DND-41 (cell line): ENCODE measurements at regions not wholly inside any gene's neighbourhood (a gene's known extent, or its start where the extent isn't known, plus 50 kb on each side); places are given as distances from the start of the nearest gene placed in this dataset.

ENCODE experiments used
- CTCF ChIP-seq: IDR thresholded peaks from 2 replicates; pipeline ENCODE4 v1.5.1; 2012; ENCODE audit warnings: borderline replicate concordance, low read length, moderate library complexity, mild to moderate bottlenecking; ENCODE audit not compliant: poor library complexity, severe bottlenecking; ENCODE audit errors: extremely low read depth
- EZH2 ChIP-seq: IDR thresholded peaks from 3 replicates; pipeline ENCODE4 v1.6.1; 2012; ENCODE audit warnings: borderline replicate concordance, low read depth, mild to moderate bottlenecking, moderate library complexity, low read length, inconsistent platforms; ENCODE audit not compliant: severe bottlenecking

- no peak for TF ChIP-seq EZH2
- no peak for TF ChIP-seq CTCF
Observed at GRCh38 chr2:180222644-180223043, 215.5 kb upstream of the CWC22 start.
